Tibial nerve (tissue), 4 donors: ENCODE measurements at regions not wholly inside any gene's neighbourhood (a gene's known extent, or its start where the extent isn't known, plus 50 kb on each side); places are given as distances from the start of the nearest gene placed in this dataset.

ENCODE experiments used
- DNase-seq, 2 donors: peaks; one replicate each; pipeline ENCODE4 v3.0.0-alpha.2; 2019; ENCODE audit warnings: low spot score in 2 of 2
- H3K27ac ChIP-seq, 4 donors: fragments of 200-600 bp; sonication (generic) in 3 of 4; one replicate each; pipeline ENCODE4 v1.5.1; 2017 to 2019; ENCODE audit warnings: mild to moderate bottlenecking in 1 of 4
- H3K27me3 ChIP-seq, 2 donors: fragments of 200-600 bp; sonication (generic) in 1 of 2; one replicate each; pipeline versions ENCODE4 v1.5.1 to v1.6.0; 2017 to 2019
- H3K36me3 ChIP-seq, 3 donors: fragments of 200-600 bp; sonication (generic); one replicate each; pipeline ENCODE4 v1.5.1; 2018 to 2019
- H3K4me1 ChIP-seq, 4 donors: fragments of 200-600 bp; sonication (generic) in 3 of 4; one replicate each; pipeline ENCODE4 v1.5.1; 2017 to 2019
- H3K4me3 ChIP-seq, 4 donors: fragments of 200-600 bp; sonication (generic) in 3 of 4; one replicate each; pipeline ENCODE4 v1.5.1; 2017 to 2019; ENCODE audit warnings: mild to moderate bottlenecking in 1 of 4, moderate library complexity in 1 of 4
- H3K9me3 ChIP-seq, 4 donors: fragments of 200-600 bp; sonication (generic) in 3 of 4; one replicate each; pipeline ENCODE4 v1.5.1; 2017 to 2019
- CTCF ChIP-seq, 5 experiments: fragments of 200-600 bp in 3 of 5; fragments of 450-650 bp in 2 of 5; sonication (generic) in 3 of 5; IDR thresholded peaks; one replicate each; pipeline ENCODE4 v1.5.1; 2016 to 2019; ENCODE audit warnings: antibody characterized with exemption in 5 of 5, mild to moderate bottlenecking in 3 of 5, moderate library complexity in 2 of 5
- EP300 ChIP-seq, 2 donors: sonication (generic); formaldehyde crosslinking; IDR thresholded peaks; one replicate each; pipeline ENCODE4 v1.6.1; 2017; ENCODE audit warnings: antibody characterized with exemption in 2 of 2, mild to moderate bottlenecking in 1 of 2
- POLR2A ChIP-seq, 2 donors: fragments of 450-650 bp; IDR thresholded peaks; one replicate each; pipeline ENCODE4 v1.6.1; 2017; ENCODE audit warnings: antibody characterized with exemption in 2 of 2, mild to moderate bottlenecking in 2 of 2, moderate library complexity in 2 of 2
- WGBS, 2 donors: methylation state at CpG; one replicate each; pipeline ENCODE4 v1.1.5; 2018; 5-methylcytosine and 5-hydroxymethylcytosine counted together

DNA sequence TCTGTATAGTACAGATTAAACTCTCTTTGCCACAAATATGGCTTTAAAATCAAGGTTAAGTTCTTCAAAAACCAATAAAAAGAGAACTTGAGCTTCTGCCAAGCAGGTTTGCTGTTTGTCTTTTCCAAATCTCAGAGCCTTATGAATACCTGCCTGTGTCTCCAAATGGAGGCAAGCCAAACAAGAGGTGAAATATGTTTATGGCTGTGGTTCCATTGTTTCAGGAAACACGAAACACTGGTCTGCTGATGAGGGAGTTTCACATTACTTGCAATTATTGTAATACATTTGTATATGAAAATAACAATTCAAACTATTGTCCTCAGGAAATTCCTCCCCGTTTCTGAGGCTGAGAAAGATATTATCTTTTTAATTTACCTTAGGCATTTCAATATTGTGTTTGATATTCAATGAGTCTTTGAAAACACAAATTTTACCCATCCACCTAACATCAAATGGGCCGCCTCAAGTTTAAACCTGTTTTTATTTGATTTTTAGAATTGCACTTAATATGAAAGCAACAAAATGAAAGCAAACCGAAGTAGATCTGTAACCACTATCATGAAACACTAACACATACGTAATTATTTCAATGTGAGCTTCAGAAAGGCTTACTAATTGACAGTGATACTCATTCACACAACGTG lies 359.3 kb downstream of the HGF start:
- Histone ChIP-seq H3K4me3 (no peak overlapping the region), H3K27me3 (no peaks in the 10 kb centered on the region), H3K27ac (no peak overlapping the region), H3K4me1 (no peaks in the 10 kb centered on the region), H3K36me3 (no peaks in the 10 kb centered on the region), H3K9me3 (no peaks in the 10 kb centered on the region)
- no peak for DNase-seq
- 40 to 47% methylated on average over 6 of the region's 6 CpGs for WGBS, 2 donors
- no peak for TF ChIP-seq CTCF (IDR thresholded peaks at IDR 0.05)
- no peak for TF ChIP-seq POLR2A (IDR thresholded peaks at IDR 0.05)
- no peak for TF ChIP-seq EP300 (IDR thresholded peaks at IDR 0.05)

- Histone ChIP-seq H3K36me3 (no peaks in the 10 kb centered on the region), H3K27me3 (no peaks in the 10 kb centered on the region), H3K27ac (no peak overlapping the region), H3K9me3 (no peaks in the 10 kb centered on the region), H3K4me3 (no peak overlapping the region), H3K4me1 (no peaks in the 10 kb centered on the region)
- TF ChIP-seq POLR2A (IDR thresholded peaks at IDR 0.05) (no peak), EP300 (IDR thresholded peaks at IDR 0.05) (no peak), CTCF (IDR thresholded peaks at IDR 0.05) (no peak)
- 88 to 92% methylated on average over 2 of the region's 2 CpGs for WGBS, 2 donors
- DNase-seq: no peak
Measured at GRCh38 chr7:81408728-81409127, 361.1 kb downstream of the HGF start.

DNA sequence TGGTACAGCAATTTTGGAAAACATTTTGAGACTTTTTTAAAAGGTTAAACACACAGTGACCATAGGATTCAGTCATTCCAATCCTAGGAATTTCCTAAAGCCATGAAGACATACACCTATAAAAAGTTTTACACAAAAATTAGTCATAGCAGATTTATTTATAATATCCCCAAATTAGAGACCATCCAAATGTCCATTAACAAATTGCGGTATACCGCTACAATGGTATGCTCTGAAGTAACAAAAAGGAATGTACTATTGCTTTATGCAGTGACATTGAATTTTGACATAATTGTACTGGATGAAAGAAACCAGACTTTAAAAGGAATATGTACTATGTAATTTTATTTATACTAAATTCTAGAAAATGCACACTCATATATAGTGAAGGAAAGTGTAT lies 362.8 kb downstream of the HGF start:
- Histone ChIP-seq H3K27me3 (no peaks in the 10 kb centered on the region), H3K4me1 (no peaks in the 10 kb centered on the region), H3K27ac (no peak overlapping the region), H3K36me3 (no peaks in the 10 kb centered on the region), H3K9me3 (no peaks in the 10 kb centered on the region), H3K4me3 (no peak overlapping the region)
- DNase-seq: no peak
- TF ChIP-seq POLR2A (IDR thresholded peaks at IDR 0.05) (no peak), CTCF (IDR thresholded peaks at IDR 0.05) (no peak)
- 92 to 98% methylated on average over 2 of the region's 2 CpGs for WGBS, 2 donors

DNA sequence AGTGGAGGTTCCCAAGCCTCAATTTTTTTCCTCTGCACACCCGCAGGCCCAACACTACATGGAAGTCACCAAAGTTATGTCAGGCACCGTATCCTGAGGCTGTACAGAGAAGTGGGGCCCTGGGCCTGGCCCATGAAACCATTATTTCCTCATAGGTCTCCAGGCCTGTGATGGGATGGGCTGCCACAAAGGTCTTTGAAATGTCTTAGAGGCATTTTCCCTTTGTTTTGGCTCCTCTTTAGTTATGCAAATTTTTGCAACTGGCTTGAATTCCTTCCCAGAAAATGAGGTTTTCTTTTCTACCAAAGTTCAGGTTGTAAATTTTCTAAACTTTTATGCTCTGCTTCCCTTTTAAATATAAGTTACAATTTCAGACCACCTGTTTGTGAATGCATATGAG lies 365.2 kb downstream of the HGF start:
- no peak overlapping the region for H3K27ac ChIP-seq
- WGBS, 2 donors: 98% methylated on average over 2 of the region's 2 CpGs
- H3K36me3 ChIP-seq: no peaks in the 10 kb centered on the region
- TF ChIP-seq EP300 (IDR thresholded peaks at IDR 0.05) (no peak), CTCF (IDR thresholded peaks at IDR 0.05) (no peak), POLR2A (IDR thresholded peaks at IDR 0.05) (no peak)
- H3K27me3 ChIP-seq: no peaks in the 10 kb centered on the region
- no peak overlapping the region for H3K4me3 ChIP-seq
- no peak for DNase-seq
- H3K4me1 ChIP-seq: no peaks in the 10 kb centered on the region
- no peaks in the 10 kb centered on the region for H3K9me3 ChIP-seq

DNA sequence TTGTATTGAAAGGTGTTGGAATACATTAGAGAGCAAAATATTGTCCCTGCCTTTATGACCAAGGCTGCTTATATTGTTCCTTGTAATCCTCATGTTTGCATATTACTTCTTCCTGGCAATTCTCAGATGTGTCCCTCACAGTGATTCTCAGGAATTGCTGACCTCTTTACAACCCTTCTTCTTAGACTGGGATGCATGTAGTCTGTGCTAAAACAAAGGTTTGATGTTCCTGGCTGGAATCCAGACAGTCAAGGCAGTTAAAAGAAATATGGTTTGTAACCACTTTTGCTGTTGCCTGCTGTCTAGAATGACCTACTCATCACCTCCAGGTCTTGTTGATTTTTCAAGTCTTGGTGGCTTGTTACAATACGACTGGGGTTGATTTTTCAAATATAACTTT lies 367.6 kb downstream of the HGF start:
- DNase-seq: no peak
- Histone ChIP-seq H3K9me3 (no peaks in the 10 kb centered on the region), H3K4me1 (no peaks in the 10 kb centered on the region), H3K36me3 (no peaks in the 10 kb centered on the region), H3K4me3 (no peak overlapping the region), H3K27ac (no peak overlapping the region), H3K27me3 (no peaks in the 10 kb centered on the region)
- 38 to 48% methylated on average over 1 of the region's 1 CpG for WGBS, 2 donors
- no peak for TF ChIP-seq POLR2A (IDR thresholded peaks at IDR 0.05)
- TF ChIP-seq EP300 (IDR thresholded peaks at IDR 0.05): no peak
- no peak for TF ChIP-seq CTCF (IDR thresholded peaks at IDR 0.05)
